ENCODE measurements at regions not wholly inside any gene's neighbourhood (a gene's known extent, or its start where the extent isn't known, plus 50 kb on each side); places are given as distances from the start of the nearest gene placed in this dataset.

- H3K27me3 ChIP-seq (ENCODE audit: control insufficient read depth in 4 of 4, insufficient read depth in 4 of 4, low read length in 3 of 4), result no peaks in the 10 kb centered on the region
- 87% methylated on average over 3 of the region's 3 CpGs for WGBS
- no peak overlapping the region for H3K27ac ChIP-seq (ENCODE audit: low read depth in 1 of 2, low read length in 2 of 2)
Observed at GRCh38 chr11:45432100-45432499, 146.0 kb upstream of the SYT13 start.

More at GRCh38 chr11:45432100-45432499, 146.0 kb upstream of the SYT13 start:
- no peaks in the 10 kb centered on the region for H3K4me1 ChIP-seq (ENCODE audit: control insufficient read depth in 4 of 4, insufficient read depth in 4 of 4, low read length in 3 of 4)
- H3K4me3 ChIP-seq (ENCODE audit: low read depth in 1 of 3, low read length in 3 of 3), result no peak overlapping the region
- no peaks in the 10 kb centered on the region for H3K36me3 ChIP-seq (ENCODE audit: control insufficient read depth in 4 of 4, insufficient read depth in 3 of 4, low read depth in 1 of 4, low read length in 3 of 4)
- no peaks in the 10 kb centered on the region for H3K9me3 ChIP-seq (ENCODE audit: control insufficient read depth in 4 of 4, low read length in 3 of 4)
- no peak overlapping the region for H3K9ac ChIP-seq (ENCODE audit: low read depth in 1 of 2, low read length in 2 of 2)
- TF ChIP-seq GABPA (IDR thresholded peaks at IDR 0.05 in 1 of 2, conservative IDR thresholded peaks at IDR 0.05 in 1 of 2) (no peak), RAD21 (IDR thresholded peaks at IDR 0.05) (no peak), JUND (IDR thresholded peaks at IDR 0.05) (no peak), ZBTB33 (IDR thresholded peaks at IDR 0.05) (no peak), NR2F2 (IDR thresholded peaks at IDR 0.05) (no peak), HNF4A (conservative IDR thresholded peaks at IDR 0.05) (no peak), CTCF (IDR thresholded peaks at IDR 0.05; ENCODE audit: low read depth, low read length, missing input control) (no peak), FOXA2 (IDR thresholded peaks at IDR 0.05) (no peak), REST (IDR thresholded peaks at IDR 0.05) (no peak), SP1 (IDR thresholded peaks at IDR 0.05) (no peak), RXRA (IDR thresholded peaks at IDR 0.05) (no peak), TAF1 (conservative IDR thresholded peaks at IDR 0.05) (no peak), EGR1 (IDR thresholded peaks at IDR 0.05; ENCODE audit: low read depth in 2 of 2) (no peak)
- DNase-seq (ENCODE audit: low spot score), result no peak

Measured in liver (tissue), 8 donors.